Amniotic epithelial cell (primary cell): ENCODE measurements at regions not wholly inside any gene's neighbourhood (a gene's known extent, or its start where the extent isn't known, plus 50 kb on each side); places are given as distances from the start of the nearest gene placed in this dataset.
A peak's percentile ranks its signal among the peaks of the same experiment; 100 is the strongest.

Experiments
- DNase-seq: peaks from one replicate; pipeline ENCODE4 v3.0.0-alpha.2; 2010; ENCODE audit warnings: low read depth

DNA sequence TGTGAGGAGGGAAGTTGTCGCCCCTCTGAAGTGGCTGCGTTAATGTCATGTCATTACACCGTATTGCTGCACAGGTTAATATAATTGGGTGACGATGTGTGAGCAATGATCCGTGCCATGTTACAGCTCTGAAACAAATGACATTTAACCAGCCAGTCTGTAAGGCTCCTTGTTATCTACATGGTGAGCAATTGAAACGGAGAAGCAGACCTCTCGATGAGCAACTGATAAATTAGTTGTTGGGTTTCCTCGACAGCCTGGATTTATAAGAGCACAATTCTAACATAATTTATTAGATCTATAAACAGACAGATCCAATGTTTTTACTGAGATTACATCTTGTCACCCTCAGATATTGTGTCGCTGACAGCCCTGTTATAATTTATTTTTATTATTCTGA, 49.9 kb upstream of the MAFB start:
- no peak for DNase-seq

DNA sequence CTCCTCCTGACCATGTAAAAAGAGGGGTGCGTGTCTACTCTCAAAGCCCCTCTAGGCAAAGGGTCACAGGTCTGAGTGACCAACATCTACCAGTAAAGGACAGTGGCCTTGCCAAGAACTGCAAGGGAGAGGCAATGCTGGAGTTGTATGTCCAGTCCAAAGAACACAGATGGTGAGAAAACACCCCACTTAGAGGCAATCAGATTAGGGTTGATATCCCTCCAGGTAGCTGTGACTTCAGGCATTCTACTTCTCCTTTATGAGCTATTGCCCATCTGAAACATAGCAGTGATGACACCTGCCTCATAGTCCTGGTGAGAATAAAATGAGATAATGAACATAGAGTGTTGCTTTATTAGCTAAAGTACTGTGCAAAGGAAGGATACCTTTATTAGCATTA, 50.8 kb upstream of the MAFB start:
- DNase-seq: no peak

DNA sequence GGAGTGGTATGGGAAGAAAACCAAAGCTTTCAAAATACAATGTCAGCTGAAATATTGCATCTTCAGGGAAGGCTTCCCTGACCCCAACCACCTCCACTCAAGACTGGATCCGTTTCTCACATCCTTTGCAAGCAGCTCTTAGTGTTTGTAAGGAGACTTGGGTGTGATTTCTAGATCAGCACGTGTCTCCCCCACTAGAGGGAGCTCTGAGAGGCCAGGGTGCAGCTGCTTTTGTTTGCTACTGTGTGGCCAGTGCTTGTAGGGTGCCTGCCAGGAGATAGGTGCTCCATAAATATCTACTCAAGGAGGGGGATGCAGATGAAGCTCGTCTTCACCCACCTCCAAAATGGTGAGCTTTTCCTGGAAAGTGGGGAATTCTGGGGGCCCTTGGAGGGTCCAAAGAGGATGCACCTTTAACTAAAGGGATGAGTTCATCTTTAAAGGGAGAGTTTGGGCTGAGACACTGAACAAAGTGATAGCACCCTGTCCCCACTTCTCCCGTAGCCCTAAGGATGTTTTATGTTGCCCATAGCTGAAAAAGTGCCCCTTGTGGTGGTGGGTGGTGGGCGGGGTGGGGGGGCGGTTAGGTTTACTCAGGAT, 52.6 kb upstream of the MAFB start:
- peak; percentile 33 for DNase-seq

DNA sequence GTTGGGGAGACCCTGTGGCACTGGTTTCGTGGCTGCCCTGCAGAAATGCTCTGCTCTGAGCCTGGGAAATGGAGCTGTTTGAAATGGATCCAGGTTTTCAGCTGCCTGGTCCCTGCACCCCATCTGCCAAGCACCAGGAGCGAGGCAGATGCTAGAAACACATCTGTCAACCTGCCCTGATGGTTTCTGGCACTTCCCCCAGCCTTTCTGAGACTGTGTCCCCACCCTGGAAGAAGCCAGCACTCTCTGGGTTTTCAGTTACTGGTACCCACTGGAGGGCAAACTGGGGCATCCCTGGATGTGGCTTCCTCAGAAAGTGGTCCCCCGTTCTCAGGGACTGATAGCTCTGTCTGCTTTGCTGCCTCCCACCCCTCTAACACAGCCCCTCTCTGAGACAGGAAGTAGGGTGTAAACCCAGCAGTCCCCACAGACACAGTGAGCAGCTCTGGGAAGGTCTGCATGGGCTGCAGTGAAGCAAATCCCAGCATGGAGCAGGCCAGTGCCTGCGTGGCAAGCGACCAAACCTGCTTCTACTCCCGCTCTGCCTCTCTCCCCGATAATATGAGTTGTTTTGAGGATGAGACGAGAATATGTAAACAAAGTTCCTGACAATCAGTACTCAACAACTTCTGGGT, 54.2 kb upstream of the MAFB start:
- no peak for DNase-seq

DNA sequence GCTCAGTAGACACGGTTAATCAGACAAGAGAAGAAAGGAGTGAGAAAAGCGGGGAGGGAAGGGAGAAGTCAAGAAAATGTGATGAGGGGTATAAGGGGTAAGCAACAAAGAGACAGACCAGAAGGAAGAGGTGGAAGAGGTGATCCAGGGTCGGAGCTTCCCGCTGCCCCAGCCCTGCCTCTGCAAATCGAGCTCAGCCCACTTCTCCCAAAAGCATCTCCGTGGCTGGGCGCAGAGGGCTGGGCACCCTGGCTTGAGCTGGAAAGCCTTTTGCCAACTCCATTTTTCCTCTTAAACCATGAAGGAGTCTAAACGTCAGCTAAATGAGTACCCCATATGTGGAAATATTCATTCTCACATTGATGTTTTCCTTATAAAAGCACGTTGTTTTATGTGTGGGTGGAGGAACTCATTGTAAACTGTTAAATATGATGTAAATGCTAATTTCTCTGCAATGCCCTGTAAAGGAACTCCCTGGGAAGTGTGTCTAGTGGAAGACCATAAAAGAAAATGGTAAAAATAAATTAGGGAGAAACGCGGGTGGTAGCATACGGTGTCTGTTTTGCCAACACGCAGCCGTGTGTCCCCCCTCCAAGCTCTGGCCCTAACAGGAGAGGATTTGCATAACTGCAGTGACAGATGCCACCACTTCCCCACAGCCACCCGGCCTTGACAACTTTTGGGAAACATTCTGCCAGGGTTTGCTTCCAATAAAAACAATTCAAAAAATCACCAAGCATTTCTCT, 55.2 kb upstream of the MAFB start:
- DNase-seq: no peak

DNA sequence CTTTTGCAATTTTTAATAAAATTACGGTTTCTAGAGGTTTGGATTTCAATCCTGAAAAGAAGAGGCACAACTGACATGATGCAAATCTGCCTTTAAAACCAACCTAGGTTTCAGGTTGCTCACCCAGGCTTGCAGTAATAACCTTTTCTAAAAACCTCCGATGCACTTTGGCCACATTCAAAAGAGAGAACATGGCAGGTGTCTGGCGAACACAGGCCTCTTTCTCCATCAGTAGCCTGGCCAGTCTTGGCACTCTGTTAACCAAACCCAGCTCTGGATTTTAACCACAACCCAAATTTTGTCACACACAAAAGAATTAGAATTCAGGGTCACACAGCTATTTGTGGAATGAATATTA, 55.8 kb upstream of the MAFB start:
- no peak for DNase-seq

DNA sequence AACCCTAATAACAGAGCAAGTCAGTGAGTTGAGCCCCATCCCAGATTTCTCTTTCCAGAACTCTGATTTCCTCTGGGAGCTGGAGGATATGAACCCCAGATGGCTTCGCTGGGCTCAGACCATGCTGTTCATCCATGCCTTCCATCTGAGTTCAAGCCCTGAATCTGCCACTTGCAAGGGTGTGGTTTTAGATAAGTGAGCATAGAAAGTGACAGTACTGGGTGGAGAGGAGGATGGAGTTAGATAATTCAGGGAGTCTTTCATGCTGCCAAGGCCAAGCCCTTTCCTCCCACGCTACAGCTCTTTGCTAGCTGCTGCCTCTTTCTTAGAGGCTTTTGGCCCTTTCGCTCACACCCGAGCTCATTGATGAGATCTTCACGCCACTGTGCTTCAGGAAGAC, 57.2 kb upstream of the MAFB start:
- no peak for DNase-seq

DNA sequence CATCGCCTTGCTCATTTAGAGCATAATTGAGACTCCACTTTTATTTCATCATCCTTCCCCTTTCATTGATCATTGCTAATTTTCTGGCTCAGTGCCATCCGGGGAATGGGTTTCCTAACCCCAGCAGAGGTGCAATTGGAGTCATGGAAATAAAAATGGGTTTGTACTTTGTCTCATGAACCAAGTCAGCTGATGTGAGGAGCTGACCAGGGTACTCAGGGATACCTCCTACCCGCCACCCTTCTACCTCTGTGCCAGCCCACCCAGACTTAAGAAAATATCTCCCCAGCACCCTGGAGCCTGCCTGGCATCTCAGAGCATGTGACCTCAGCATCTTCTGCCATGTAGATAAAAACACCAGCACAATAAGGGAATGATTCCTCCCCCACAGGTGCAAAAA, 59.1 kb upstream of the MAFB start:
- DNase-seq: no peak

DNA sequence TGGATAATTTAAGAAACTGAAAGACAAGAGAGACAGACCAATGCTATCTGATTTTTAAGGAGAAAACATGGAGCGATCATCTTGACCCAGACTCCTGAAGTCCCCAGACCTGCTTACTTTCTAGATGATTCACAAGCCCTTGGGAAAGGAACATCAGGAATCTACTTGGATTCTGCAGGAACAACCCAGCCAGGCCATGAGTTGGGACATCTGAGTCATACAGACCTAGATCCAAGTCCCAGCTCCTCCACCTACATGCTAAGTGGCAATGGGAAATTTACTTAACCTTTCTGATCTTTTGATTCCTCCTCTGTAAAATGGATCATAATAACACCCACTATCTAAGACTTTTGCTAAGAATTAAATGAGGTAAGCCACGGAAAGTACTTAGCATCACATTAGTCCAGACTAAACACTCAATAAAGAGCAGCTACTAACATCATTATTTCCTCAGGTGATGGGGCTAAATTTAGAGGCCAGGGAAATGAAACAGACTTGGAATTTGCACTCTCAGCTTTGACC, 61.0 kb upstream of the MAFB start:
- DNase-seq: no peak

DNA sequence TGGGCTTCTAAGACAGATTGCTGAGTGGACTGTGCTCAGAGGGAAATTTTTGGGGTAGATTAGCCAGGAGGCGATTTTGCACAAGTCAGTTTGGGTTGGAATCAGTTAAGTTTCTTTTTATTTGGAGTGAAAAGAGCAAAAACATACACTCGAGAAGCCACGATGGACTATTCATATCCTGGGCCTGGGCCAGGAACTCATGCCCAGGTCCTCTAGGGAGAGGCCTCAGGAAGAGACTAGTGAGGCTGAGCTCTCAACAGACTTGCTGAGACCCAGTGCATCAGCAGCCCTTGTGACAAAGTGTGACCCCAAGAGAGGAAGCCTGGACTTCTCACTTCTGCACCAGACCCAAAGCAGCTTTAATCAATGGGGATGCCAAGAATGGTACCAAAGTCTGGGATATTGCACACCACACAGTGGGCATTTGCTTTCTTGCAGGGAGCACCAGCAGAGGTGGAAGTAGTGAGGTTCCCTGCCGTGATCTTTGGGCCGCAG, 61.6 kb upstream of the MAFB start:
- DNase-seq: no peak

DNA sequence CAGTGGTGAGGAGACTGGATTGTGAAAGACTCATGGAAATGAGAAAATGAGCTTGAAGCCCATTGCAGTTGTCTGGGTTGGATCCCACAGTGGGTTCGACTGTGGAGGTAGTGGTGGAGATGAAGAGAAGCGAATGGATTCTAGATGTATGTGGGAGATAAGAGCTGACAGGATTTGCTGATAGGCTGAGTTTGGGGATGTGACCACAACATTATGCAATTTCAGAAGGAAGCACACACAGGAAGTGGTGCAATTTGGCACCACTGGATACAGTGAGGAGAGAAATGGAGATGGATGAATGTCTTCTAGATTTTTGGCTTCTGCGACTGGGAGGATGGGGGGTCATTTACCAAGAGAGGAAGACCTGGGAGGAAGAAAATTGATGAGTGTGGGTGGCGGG, 64.4 kb upstream of the MAFB start:
- DNase-seq: peak; percentile 13

DNA sequence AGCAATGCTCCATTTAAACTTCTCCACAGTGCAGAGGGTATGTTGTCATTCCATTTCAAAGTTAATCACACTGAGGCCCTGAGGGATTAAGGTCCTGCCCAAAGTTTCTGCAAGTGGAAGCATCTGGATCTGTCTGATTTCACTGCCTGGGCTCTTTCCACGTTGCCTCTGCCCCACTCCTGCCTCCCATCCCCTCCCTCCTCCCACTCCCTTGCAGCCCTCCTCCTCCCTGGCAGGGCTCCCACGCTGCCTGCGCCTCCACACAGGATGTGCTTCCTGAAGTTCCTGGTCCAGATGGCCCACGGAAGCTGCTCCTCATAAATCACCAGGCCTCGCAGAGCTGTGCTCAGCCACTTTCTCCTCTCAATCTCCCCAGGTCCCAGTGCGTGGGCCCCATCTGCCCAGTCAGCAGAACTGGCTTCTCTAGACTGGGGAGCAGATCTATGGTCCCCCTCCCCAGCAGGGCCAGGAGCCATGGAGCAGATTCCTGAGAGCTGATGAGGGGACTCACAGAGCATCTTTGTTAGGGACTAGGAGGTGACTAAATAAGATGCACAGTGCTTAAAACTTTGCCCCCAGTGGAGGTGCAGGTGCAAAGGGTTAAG, 65.4 kb upstream of the MAFB start:
- peak; percentile 10 for DNase-seq

DNA sequence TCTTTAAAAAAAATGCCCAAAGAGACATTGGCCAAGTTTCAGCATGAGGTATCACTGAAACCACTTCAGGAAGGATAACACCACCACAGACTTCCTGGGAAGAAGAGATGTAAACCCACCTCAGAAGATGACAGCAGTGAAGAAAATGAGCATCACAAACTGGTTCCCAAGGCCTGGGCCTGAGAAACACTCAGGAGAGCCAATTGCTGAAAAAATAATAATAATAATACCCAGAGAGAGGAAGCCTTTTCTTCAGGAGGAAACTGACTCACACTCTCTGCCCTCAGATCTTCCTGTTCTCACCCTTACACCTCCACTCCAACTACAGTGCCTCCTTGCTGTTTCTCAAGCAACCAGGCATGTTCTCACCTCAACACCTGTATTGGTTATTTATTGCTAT, 68.1 kb upstream of the MAFB start:
- DNase-seq: no peak

DNA sequence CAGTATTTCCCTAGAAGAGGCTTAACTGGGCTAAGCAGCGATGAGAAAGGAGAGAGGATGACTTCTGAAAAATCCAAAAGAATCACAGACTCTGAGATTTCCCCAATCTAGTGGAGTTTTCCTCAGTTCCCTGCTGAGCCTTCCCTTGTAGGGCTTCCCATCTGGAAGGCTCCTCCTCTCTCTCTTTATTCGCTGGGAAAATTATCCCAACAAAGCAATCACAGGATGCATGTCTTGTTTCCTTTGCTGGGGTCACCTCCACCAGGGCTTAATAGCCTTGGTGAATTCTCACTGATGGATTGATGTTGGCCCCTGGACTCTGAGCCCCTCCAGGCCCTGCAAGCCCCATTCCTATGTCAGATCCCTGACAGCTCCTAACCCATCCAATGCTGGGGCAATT, 69.8 kb upstream of the MAFB start:
- no peak for DNase-seq

DNA sequence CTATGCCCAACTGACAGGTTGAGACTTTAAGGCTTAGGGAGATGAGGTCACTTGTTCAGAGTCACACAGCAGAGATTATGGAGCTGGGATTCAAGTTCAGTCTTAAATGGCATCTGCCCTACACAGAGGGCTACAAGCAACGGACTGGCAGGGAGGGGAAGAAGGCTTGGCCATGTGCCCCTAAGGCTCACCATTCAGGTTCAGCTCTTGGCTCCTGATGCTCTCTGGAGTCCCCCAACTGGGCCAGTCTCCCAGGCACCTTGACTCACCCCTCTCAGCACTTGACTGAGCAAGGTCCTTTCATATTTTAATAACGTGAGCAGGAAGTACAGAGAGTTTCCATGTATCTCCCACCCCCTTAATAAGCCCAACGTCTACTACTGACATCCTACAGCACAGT, 71.4 kb upstream of the MAFB start:
- DNase-seq: no peak

DNA sequence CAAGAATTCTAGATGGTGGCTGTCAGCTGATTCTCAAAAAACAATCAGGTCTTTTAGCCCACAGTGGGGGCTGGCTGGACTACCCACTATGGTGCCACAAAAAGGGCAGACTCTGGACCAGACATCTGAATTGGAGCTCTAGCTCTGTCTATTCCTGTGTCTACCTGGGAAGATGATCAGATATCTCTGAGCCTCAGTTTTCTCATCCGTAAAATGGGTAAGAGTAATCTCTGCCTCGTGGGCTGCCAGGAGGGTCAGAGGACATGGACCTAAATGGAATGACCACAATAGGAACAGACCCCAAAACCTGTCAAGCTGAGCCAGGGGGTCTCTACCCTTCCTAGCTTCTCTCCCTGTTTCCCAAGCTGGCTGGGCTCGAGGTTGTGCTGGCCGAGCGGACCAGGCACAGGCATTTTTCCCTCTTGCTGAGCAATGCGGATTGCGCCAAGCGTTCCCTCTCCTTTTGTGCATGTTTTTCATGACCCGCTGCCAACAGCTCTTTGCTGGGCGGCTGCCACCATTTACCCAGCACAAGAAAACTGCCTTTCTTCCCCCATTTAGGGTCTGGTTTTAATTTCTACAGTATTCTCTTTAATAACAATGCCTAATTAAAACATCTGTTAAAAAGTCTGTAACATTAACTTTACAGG, 74.7 kb upstream of the MAFB start:
- DNase-seq: no peak

DNA sequence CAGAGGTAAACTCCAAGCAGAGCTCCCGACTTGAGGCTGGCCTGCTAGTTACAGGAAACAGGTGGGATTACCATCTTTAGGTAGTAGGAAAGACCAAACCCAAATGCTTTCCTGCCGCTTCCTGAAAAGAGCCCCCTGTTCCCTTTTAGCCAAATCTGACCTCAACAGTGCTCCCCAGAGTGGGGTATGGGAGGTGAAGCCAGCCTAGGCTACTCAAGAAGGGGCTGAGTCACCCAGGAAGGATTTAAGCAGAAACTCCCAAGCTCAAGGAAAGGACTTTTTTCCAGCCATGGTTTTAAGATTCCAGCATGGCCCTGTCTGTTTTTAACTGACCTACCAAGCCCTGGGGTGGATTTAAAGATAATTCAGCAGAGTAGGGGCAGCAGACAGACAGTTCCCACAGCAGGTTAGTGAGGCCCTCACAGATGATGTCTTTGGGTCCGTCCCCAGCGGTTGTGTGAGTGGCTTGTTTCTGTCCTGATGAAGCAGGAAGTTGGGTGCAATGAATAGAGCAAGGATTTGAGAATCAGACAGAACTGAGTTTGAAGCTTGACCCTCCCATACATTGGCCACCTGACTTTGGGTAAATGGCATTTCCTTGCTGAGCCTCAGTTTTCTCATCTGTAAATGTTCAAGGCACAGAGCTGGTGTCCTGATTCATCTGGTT, 76.9 kb upstream of the MAFB start:
- no peak for DNase-seq

DNA sequence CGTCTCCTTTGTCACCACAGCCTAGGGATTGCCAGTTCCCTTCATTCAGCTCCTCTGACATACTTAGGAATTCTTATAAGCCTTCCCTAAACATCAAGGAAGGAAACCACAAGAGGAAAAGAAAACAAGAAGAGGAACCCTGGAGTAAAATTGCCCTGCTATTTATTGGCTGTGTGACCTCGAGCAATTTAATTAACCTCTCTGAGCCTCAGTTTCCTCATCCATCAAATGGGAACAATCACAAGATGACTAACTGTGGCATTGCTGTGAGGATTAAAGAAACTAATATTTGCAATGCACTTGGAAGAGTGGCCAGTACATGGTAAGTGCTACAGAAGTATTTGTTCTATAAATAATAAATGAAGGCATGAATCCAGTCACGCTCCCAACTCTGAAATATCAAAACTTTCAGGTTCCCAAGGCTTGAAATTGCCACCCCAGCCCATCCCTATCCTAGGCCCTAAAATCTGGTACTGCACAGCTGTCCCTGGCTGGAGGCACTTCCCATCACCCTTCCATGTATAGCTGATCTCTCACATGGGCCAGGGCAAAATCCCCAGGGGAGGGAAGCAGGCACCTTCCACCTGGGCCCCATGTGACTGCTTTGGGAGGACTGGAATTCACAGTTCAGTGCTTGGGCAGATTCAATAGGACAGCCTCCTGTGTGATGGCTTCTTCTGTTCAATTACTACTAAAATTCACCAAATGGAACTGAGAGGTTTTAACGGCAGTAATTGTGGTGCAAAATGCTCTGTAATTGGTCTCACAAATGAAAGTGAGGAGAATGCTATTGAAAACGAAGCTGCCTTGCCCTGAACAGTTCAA, 78.0 kb upstream of the MAFB start:
- no peak for DNase-seq

DNA sequence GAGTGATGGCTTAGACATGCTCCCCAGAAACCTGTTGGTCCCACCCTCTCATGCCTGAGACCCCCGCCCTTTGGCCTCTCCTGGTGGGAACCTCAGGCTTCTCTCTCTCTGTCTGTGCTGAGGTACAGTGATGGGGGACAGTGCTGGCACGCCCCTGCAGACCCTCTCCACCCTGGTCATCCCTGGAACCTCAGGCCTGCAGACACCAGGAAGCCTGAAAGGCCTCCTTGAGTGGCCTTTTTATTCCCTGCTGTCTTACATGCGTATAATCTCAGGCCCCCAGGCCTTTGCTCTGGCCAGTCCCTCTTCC, 78.5 kb upstream of the MAFB start:
- DNase-seq: no peak

DNA sequence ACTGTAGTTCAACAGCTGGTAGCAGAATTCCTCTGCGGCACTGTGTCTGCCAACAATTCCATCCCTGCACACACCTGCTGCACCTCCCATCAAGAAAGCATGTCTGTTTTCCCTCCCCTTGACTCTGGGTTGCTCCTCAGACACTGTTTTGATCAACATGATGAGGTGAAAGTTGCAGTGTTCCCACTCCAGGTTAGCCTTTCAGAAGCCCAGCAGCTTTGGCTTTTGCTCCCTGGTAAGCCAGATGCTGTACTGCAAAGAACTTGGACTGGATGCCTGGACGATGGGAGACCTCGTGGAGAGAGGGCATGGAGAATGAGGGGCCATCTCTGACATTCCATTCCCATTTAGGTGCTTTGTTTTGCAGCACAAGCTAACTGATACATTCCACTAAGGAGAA, 79.1 kb upstream of the MAFB start:
- no peak for DNase-seq

DNA sequence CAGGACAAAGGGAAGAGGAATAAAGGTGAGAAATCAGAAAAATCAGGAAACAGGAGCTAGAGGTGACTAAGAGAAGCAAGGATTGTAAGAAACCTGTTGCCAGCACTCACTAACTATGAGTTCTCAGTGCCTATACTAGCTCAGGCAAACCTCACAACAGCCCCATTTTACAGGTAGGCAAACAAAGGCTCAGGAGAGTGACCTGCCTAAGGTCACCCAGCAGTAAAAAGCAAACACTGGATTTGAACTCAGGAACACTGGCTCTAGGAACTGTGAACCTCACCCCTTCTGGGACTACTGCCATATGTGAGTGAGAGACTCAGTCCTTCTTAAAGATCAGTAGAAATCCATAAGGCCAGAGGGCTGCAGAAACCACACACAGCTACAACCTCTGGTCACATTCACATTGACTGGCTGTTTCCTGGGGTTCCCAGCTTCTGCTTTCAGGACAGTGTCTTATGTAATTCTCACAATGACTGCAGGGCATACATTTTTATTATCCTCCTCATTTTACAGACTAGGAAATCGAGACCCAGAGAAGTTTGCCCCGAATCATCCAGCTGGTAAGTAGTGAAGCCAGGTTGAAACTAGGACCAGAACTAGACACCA, 80.7 kb upstream of the MAFB start:
- no peak for DNase-seq
